ENCODE measurements at regions not wholly inside any gene's neighbourhood (a gene's known extent, or its start where the extent isn't known, plus 50 kb on each side); places are given as distances from the start of the nearest gene placed in this dataset.

DNA sequence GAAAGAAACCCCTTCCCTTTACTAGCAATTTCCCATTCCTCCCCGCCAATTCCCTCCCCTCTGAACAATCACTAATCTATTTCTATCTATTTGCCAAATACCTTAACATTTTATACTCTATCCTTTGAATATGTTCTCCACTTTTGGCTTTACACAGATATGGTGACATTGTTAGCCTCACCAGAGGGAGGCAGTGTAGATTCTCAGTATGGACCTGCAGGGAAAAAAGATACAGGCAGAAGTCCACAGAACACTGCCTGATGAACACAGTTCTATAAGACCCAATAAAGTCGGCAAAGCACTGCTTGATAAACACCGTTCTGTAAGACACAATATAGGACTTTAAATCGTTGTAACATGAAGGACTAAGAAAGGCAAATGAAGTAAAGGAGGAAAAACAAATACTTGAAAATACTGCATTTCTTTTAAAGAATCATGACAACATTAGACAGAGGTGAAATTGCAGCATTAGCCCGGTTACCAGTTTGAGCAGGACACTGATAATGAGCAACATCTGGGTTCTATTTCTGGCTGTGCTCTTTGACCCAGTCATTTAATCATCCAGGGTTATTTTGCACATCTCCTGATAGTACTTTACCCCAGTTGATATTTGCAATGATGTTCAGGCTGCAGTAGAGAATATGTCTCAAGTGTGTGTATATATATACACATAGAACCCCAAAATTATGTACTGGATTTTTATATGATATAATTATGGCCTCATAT, 296.8 kb downstream of the UTRN start:
- peak; percentile 18 for DNase-seq

- peak; percentile 29 for DNase-seq
These were observed 297.9 kb downstream of the UTRN start for GRCh38 chr6:144582939-144583613.

DNA sequence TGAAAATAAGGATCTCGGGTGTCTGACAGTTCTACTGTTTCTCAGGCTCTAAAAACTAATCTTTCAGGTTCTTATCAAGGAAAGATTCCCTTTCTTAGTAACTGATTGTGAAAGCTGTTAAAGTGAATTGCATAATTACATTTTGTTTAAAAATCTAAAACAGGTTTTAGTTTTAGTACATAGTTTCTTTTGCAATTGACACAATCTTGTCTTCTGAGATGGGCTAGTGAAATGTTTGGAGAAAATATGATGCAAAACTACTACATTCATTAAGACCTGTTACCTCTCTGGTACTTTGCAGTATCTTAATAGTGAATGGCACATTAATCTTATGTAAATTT, 298.4 kb downstream of the UTRN start:
- DNase-seq = no peak

GRCh38 chr6:144585217-144585814, 300.2 kb downstream of the UTRN start:
- DNase-seq = peak; percentile 54

DNA sequence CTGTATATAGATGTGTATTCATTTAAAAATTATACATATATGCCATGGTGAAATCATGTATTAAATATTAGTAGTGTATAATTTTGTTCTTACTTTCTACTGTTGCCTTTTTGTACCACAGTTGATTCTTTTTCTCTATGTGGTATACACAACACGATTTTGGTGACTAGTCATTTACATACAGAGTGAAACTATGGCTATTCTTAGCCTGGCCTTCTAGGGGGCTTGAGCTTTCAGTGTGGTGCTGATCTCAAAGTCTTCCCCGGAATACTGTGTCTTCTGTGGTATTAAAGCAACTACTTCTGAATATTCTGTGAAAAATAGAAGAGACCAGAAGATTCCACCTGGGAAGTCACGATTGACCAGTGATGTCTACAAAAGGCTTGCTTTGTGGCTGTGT, 301.9 kb downstream of the UTRN start:
- no peak for DNase-seq

- no peak for DNase-seq
These were observed 303.7 kb downstream of the UTRN start for GRCh38 chr6:144588697-144589325.

GRCh38 chr6:144590532-144590931, 305.4 kb downstream of the UTRN start:
- no peak for DNase-seq

- no peak for DNase-seq
These were observed 308.3 kb downstream of the UTRN start for GRCh38 chr6:144593392-144593791.

- DNase-seq = no peak
These were observed 309.4 kb downstream of the UTRN start for GRCh38 chr6:144594585-144594984.

DNA sequence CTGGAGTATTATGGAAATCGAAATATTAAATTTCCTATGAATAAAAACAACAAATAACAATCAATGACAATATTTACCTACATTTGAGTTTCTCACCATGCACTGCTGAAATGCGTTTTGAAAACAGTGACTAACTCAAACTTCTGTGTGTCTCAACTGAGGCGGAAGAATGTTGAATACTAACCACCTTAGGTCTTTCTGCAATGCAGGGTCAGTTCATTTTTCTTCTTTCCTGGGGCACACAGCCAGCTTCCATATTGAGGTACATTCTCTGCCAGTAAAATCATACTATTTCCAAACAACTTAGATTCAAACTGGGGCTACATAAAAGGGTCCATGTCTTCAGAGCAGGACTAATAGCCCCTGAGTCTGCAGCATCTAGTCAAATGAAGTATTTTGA, 310.1 kb downstream of the UTRN start:
- peak; percentile 27 for DNase-seq

- no peak for DNase-seq
These were observed 312.4 kb downstream of the UTRN start for GRCh38 chr6:144597511-144597910.

- no peak for DNase-seq
These were observed 314.5 kb downstream of the UTRN start for GRCh38 chr6:144599615-144600014.

DNA sequence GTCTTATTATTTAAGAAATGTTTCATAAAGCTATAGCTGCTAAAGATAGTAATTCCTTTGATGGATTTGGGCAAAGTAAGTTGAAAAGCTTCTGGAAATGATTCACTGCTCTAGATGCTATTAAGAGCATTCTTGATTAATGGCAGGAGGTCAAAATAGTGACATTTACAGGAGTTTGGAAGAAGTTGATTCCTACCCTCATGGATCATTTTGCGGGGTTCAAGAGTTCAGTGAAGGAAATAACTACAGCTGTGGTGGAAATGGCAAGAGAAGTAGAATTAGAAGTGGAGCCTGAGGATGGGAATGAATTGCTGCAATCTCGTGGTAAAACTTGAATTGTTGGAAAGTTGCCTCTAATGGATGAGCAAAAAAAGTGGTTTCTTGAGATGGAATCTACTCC, 316.1 kb downstream of the UTRN start:
- DNase-seq = peak; percentile 51

DNA sequence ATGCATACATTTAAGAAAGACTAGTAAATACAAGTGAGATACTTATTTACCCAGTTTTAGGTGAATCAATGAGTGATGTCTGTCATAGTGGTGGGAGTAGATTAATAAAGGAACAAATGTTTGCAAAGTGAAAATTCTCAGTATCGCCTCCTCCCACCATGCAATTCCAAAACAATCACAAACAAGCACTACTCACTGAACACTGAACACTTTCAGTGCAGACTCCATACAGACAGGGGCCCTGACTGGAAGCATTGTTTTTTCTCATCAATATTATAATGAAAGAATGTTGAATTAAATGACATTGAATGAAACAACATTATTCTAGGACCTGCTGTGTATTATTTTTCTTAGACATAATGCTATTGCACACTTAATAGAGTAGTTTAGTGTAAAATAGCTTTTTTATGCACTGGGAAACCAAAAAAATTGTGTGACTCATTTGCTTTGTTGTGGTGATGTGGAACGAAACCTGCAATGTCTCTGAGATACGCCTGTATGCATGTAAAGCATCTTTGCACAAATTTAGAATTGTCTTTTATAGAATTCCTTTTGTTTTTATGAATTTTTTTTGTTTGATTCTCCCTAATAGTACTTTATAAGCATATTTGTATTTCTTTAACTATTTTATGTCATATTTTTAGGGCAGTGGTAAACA, 317.5 kb downstream of the UTRN start:
- DNase-seq = no peak

GRCh38 chr6:144606083-144606482, 320.9 kb downstream of the UTRN start:
- DNase-seq = no peak

DNA sequence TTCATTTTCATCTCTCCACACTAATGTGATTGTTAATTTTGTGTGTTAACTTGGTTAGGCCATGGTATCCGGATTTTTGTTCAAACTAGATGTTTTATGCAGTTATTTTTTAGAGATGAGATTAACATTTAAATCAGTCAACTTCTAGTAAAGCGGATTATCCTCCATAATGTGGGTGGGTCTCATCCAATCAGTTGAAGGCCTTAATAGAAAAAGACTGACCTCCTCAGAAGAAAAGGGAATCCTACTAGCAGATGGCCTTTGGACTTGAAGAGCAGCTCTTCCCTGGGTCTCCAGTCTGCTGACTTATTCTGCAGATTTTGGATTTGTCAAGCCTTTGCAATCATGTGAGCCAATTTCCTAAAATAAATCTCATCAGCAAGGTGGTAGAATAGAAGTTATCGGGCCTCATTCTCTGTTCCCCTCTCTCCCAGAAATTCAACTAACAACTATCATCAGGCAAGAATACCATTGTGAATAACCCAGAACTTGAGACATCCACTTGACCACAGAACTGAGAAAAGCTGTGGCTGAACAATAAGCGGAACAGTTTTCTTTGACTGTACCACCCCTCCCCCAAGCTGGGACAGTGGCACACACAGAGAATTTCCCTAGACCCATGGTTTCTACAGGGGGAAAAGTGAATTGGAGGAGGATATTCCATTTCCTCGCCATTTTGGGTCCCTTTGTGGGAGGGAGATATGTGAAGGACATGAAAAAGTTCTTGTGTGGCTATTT, 323.0 kb downstream of the UTRN start:
- no peak for DNase-seq

DNA sequence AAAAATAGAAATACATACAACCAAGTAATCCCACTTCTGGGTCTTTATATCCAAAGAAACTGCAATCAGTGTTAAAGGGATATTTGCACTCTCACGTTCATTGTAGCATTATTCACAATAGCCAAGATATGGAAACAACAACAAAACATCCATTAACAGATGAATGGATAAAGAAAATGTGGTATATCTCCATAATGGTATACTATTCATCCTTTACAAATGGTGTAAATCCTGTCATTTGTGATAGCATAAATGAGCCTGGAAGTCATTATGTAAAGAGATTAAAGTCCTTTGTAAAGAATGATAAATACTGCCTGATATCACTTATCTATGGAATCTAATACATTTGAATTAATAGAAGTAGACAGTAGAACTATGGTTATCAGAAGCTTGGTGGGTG, 327.7 kb downstream of the UTRN start:
- DNase-seq = no peak

- no peak for DNase-seq
These were observed 328.7 kb downstream of the UTRN start for GRCh38 chr6:144613859-144614258.

GRCh38 chr6:144615870-144616269, 330.7 kb downstream of the UTRN start:
- no peak for DNase-seq

- DNase-seq = peak; percentile 70
These were observed 332.1 kb downstream of the UTRN start for GRCh38 chr6:144617191-144617590.

DNA sequence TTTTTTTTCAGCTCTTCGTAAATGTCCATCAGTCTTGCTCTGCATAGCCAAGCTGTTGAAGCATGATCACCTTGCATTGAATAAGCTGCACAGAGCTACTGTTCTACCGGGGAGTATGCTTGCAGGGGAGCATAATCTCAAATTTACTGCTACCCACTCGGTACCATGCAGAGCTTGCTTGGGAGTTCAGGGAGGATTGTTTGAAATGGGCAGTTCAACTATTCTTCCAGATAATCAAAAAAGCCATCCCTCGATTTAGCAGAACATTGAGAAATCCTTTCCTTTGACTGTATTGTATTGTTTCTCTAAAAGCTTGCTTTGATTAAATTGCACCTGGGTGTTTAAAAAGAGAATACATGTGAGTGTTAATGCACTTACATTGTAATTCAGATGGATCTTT, 332.6 kb downstream of the UTRN start:
- DNase-seq = no peak

- no peak for DNase-seq
These were observed 334.8 kb downstream of the UTRN start for GRCh38 chr6:144619966-144620365.
